ENCODE measurements at regions not wholly inside any gene's neighbourhood (a gene's known extent, or its start where the extent isn't known, plus 50 kb on each side); places are given as distances from the start of the nearest gene placed in this dataset.

- WGBS, 2 donors: 84 to 97% methylated on average over 2 of the region's 2 CpGs
- Histone ChIP-seq H3K27me3 (no peaks in the 10 kb centered on the region), H3K27ac (no peak overlapping the region), H3K4me1 (no peaks in the 10 kb centered on the region), H3K4me3 (replicated peaks in 1 of 3) (no peak overlapping the region), H3K36me3 (no peaks in the 10 kb centered on the region), H3K9me3 (no peaks in the 10 kb centered on the region)
- intact Hi-C loops (cut with DNase I): no loop called here
- TF ChIP-seq CTCF (IDR thresholded peaks at IDR 0.05): no peak
- DNase-seq: no peak
These were observed 148.2 kb upstream of the KLF7 start for GRCh38 chr2:207313947-207314346.

- no peak overlapping the region for H3K4me3 ChIP-seq (replicated peaks in 1 of 3)
- DNase-seq: no peak
- no peaks in the 10 kb centered on the region for H3K36me3 ChIP-seq
- H3K9me3 ChIP-seq: no peaks in the 10 kb centered on the region
- TF ChIP-seq CTCF (IDR thresholded peaks at IDR 0.05) (no peak), POLR2A (IDR thresholded peaks at IDR 0.05) (no peak)
- intact Hi-C loops (cut with DNase I): no loop called here
- no peaks in the 10 kb centered on the region for H3K4me1 ChIP-seq
- WGBS, 2 donors: 76 to 79% methylated on average over 2 of the region's 2 CpGs
- H3K27ac ChIP-seq: no peak overlapping the region
- no peaks in the 10 kb centered on the region for H3K27me3 ChIP-seq
These were observed 149.4 kb upstream of the KLF7 start for GRCh38 chr2:207315131-207315530.

GRCh38 chr2:207316484-207316883 is 150.7 kb upstream of the KLF7 start:
- no peak for TF ChIP-seq CTCF (IDR thresholded peaks at IDR 0.05)
- no peak for TF ChIP-seq POLR2A (IDR thresholded peaks at IDR 0.05)
- Histone ChIP-seq H3K4me3 (replicated peaks in 1 of 3) (no peak overlapping the region), H3K36me3 (no peaks in the 10 kb centered on the region), H3K27me3 (no peaks in the 10 kb centered on the region), H3K4me1 (no peaks in the 10 kb centered on the region), H3K27ac (no peak overlapping the region), H3K9me3 (no peaks in the 10 kb centered on the region)
- intact Hi-C loops (cut with DNase I): no loop called here
- no peak for DNase-seq
- WGBS, 2 donors: 81 to 88% methylated on average over 2 of the region's 2 CpGs

GRCh38 chr2:207316906-207317305 is 151.2 kb upstream of the KLF7 start:
- no peaks in the 10 kb centered on the region for H3K36me3 ChIP-seq
- no peaks in the 10 kb centered on the region for H3K27me3 ChIP-seq
- no peaks in the 10 kb centered on the region for H3K4me1 ChIP-seq
- H3K27ac ChIP-seq: no peak overlapping the region
- no peaks in the 10 kb centered on the region for H3K9me3 ChIP-seq
- no peak overlapping the region for H3K4me3 ChIP-seq (replicated peaks in 1 of 3)
- no peak for DNase-seq
- intact Hi-C loops (cut with DNase I): no loop called here
- 89 to 90% methylated on average over 2 of the region's 2 CpGs for WGBS, 2 donors
- TF ChIP-seq POLR2A (IDR thresholded peaks at IDR 0.05): no peak
- TF ChIP-seq CTCF (IDR thresholded peaks at IDR 0.05): no peak

- TF ChIP-seq CTCF (IDR thresholded peaks at IDR 0.05) (no peak), POLR2A (IDR thresholded peaks at IDR 0.05) (no peak)
- Histone ChIP-seq H3K9me3 (no peaks in the 10 kb centered on the region), H3K4me3 (replicated peaks in 1 of 3) (no peak overlapping the region), H3K36me3 (no peaks in the 10 kb centered on the region), H3K4me1 (no peaks in the 10 kb centered on the region), H3K27ac (no peak overlapping the region), H3K27me3 (no peaks in the 10 kb centered on the region)
- 77 to 83% methylated on average over 4 of the region's 4 CpGs for WGBS, 2 donors
- DNase-seq: no peak
- intact Hi-C loops (cut with DNase I): no loop called here
These were observed 151.7 kb upstream of the KLF7 start for GRCh38 chr2:207317378-207317984.

All from thyroid gland (tissue), 4 donors.